HepG2 (cell line): ENCODE measurements at regions not wholly inside any gene's neighbourhood (a gene's known extent, or its start where the extent isn't known, plus 50 kb on each side); places are given as distances from the start of the nearest gene placed in this dataset.

ENCODE experiments used
- ATAC-seq: fragments of 200-7000 bp; cut with Tn5 transposase; 3 replicates; pipeline ENCODE4 v1.9.1; 2020; ENCODE audit warnings: mild to moderate bottlenecking, moderate library complexity
- BruUV-seq: library from RNA; stranded (reverse); fragments of 400-500 nt; replicated peaks from 2 replicates; lab custom pipeline; 2021; lab: Mats Ljungman, UMichigan
- CTCF ChIA-PET: fragments of 300-600 bp; formaldehyde crosslinking; extraction: SDS; loops from one replicate; lab custom pipeline; 2021; ENCODE audit warnings: low total read pairs, inconsistent platforms, low intra/inter-chr PET ratio; lab: Yijun Ruan, JAX
- POLR2A ChIA-PET: fragments of 350-600 bp; sonication (Branson Sonifier 250); formaldehyde crosslinking; loops from one replicate; lab custom pipeline; 2020; ENCODE audit warnings: antibody characterized with exemption, inconsistent platforms; lab: Yijun Ruan, JAX
- DNase-seq: peaks from one replicate; pipeline ENCODE4 v3.0.0-alpha.2; 2015; ENCODE audit warnings: low spot score
- FAIRE-seq: peaks from 3 replicates; lab custom pipeline; 2011; peaks lifted over from hg19 to GRCh38; lab: Jason Lieb, UNC
- H2AFZ ChIP-seq: one replicate; pipeline ENCODE4 v1.6.1; 2011; ENCODE audit warnings: low read length, inconsistent platforms
- H3K27ac ChIP-seq: fragments of 300-600 bp; 3 replicates; pipeline ENCODE4 v1.8.0; 2011; ENCODE audit warnings: mixed run types, mild to moderate bottlenecking, mixed read lengths, low read length, inconsistent platforms; ENCODE audit not compliant: insufficient read depth; ENCODE audit errors: extremely low read length
- H3K27me3 ChIP-seq, 2 experiments: fragments of 200-600 bp in 1 of 2; 2 replicates in 1 of 2; 3 replicates in 1 of 2; pipeline versions ENCODE4 v1.6.0 to v1.8.0; 2011; ENCODE audit warnings: low read length in 2 of 2, mild to moderate bottlenecking in 2 of 2, moderate library complexity in 2 of 2, inconsistent platforms in 1 of 2; ENCODE audit not compliant: insufficient read depth in 2 of 2, control insufficient read depth in 1 of 2
- H3K36me3 ChIP-seq, 2 experiments: fragments of 200-600 bp in 1 of 2; replicated peaks in 1 of 2; 2 replicates in 1 of 2; 3 replicates in 1 of 2; pipeline versions ENCODE4 v1.5.1 to v1.8.0; 2011; ENCODE audit warnings: low read length in 2 of 2, inconsistent platforms in 1 of 2; ENCODE audit not compliant: insufficient read depth in 2 of 2, control insufficient read depth in 1 of 2
- H3K4me1 ChIP-seq: 2 replicates; pipeline ENCODE4 v1.5.1; 2012; ENCODE audit warnings: low read length, inconsistent platforms; ENCODE audit not compliant: insufficient read depth
- H3K4me2 ChIP-seq: 2 replicates; pipeline ENCODE4 v1.6.0; 2011; ENCODE audit warnings: low read depth, low read length, inconsistent platforms
- H3K4me3 ChIP-seq, 3 experiments: fragments of 200-600 bp in 1 of 3; sonication (generic), shearing (Covaris generic) in 1 of 3; replicated peaks in 1 of 3; 2 replicates each; pipeline ENCODE4 v1.5.1; 2011 to 2016; ENCODE audit warnings: low read length in 3 of 3, inconsistent platforms in 2 of 3, low read depth in 2 of 3, mild to moderate bottlenecking in 2 of 3, control low read depth in 1 of 3, mixed read lengths in 1 of 3; ENCODE audit not compliant: insufficient read depth in 1 of 3
- H3K79me2 ChIP-seq: one replicate; pipeline ENCODE4 v1.6.1; 2011; ENCODE audit warnings: low read length, inconsistent platforms; ENCODE audit not compliant: insufficient read depth
- H3K9ac ChIP-seq: 2 replicates; pipeline ENCODE4 v1.6.0; 2011; ENCODE audit warnings: mild to moderate bottlenecking, low read depth, low read length, inconsistent platforms; ENCODE audit not compliant: insufficient read depth
- H3K9me3 ChIP-seq: 2 replicates; pipeline ENCODE4 v1.5.1; 2012; ENCODE audit warnings: mild to moderate bottlenecking, low read length
- H4K20me1 ChIP-seq: 2 replicates; pipeline ENCODE4 v1.6.0; 2011; ENCODE audit warnings: inconsistent platforms, mild to moderate bottlenecking, low read length, moderate library complexity; ENCODE audit not compliant: insufficient read depth
- CREBL2 ChIP-seq: sonication (generic); formaldehyde crosslinking; IDR thresholded peaks from 2 replicates; pipeline ENCODE4 v1.8.1; 2023; ENCODE audit warnings: missing genetic modification reagents, mild to moderate bottlenecking, borderline replicate concordance
- LRRFIP1 ChIP-seq: sonication (generic); formaldehyde crosslinking; conservative IDR thresholded peaks from 2 replicates; pipeline ENCODE4 v1.4.0; 2020; ENCODE audit warnings: missing genetic modification reagents
- RBAK ChIP-seq: sonication (generic); formaldehyde crosslinking; IDR thresholded peaks from 2 replicates; pipeline ENCODE4 v1.5.1; 2020; ENCODE audit warnings: mild to moderate bottlenecking, missing genetic modification reagents
- REPIN1 ChIP-seq: sonication (generic); formaldehyde crosslinking; IDR thresholded peaks from 2 replicates; pipeline ENCODE4 v1.8.0; 2022; ENCODE audit warnings: missing genetic modification reagents, low read depth, mild to moderate bottlenecking, borderline replicate concordance
- SNAPC5 ChIP-seq: sonication (generic); formaldehyde crosslinking; IDR thresholded peaks from 2 replicates; pipeline ENCODE4 v1.8.1; 2023; ENCODE audit warnings: mild to moderate bottlenecking, missing genetic modification reagents, borderline replicate concordance
- ZBTB34 ChIP-seq: sonication (generic); formaldehyde crosslinking; IDR thresholded peaks from 2 replicates; pipeline ENCODE4 v1.8.0; 2022; ENCODE audit warnings: mild to moderate bottlenecking, missing genetic modification reagents
- ZBTB43 ChIP-seq: sonication (generic); formaldehyde crosslinking; conservative IDR thresholded peaks from 2 replicates; pipeline ENCODE4 v1.4.0; 2020; ENCODE audit warnings: missing genetic modification reagents
- ZHX1 ChIP-seq: sonication (generic); formaldehyde crosslinking; IDR thresholded peaks from 2 replicates; pipeline ENCODE4 v1.8.1; 2022; ENCODE audit warnings: low read depth, mild to moderate bottlenecking, missing genetic modification reagents
- ZNF12 ChIP-seq: sonication (generic); formaldehyde crosslinking; IDR thresholded peaks from 2 replicates; pipeline ENCODE4 v1.5.0; 2020; ENCODE audit warnings: missing genetic modification reagents
- ZNF552 ChIP-seq: sonication (generic); formaldehyde crosslinking; IDR thresholded peaks from 2 replicates; pipeline ENCODE4 v1.9.0; 2022; ENCODE audit warnings: missing genetic modification reagents, mild to moderate bottlenecking, borderline replicate concordance
- in situ Hi-C: cut with HindIII; loops from 2 replicates; pipeline ENCODE4 v1.10.0; 2017; ENCODE audit warnings: low pct_unique_long_range_greater_than_20kb; ENCODE audit not compliant: extremely low pct_ligation_motif_present
- intact Hi-C: fragments of 100-400 bp; cut with micrococcal nuclease; formaldehyde crosslinking; loops from one replicate; pipeline ENCODE4 v1.10.0; 2022; ENCODE audit not compliant: unreplicated experiment

- no peak overlapping the region for H3K9ac ChIP-seq
- no peaks in the 10 kb centered on the region for H3K4me1 ChIP-seq
- ChIA-PET CTCF (no interaction called here), POLR2A (no interaction called here)
- no peak for DNase-seq
- BruUV-seq = no TSS peak
- no peak overlapping the region for H3K4me2 ChIP-seq
- in situ Hi-C loops (no loop called here), intact Hi-C loops (no loop called here)
- H3K9me3 ChIP-seq = 0 out of 2 replicates have a peak, but pooled peaks cover 5% of the 10 kb centered on the region
- no peak for FAIRE-seq
- TF ChIP-seq ZNF12 (CRISPR knock-in tag) = no peak
- TF ChIP-seq ZHX1 = no peak
- no peak for TF ChIP-seq RBAK (CRISPR knock-in tag)
- TF ChIP-seq CREBL2 = no peak
- no peak for TF ChIP-seq ZBTB43 (CRISPR knock-in tag)
- TF ChIP-seq REPIN1 (CRISPR knock-in tag) = no peak
- no peak for TF ChIP-seq LRRFIP1
- no peak for TF ChIP-seq SNAPC5 (CRISPR knock-in tag)
- no peak for TF ChIP-seq ZBTB34 (CRISPR knock-in tag)
- TF ChIP-seq ZNF552 (CRISPR knock-in tag) = no peak
- no peaks in the 10 kb centered on the region for H3K79me2 ChIP-seq
- H3K27ac ChIP-seq = no peak overlapping the region
- no peaks in the 10 kb centered on the region for H3K36me3 ChIP-seq
- H3K4me3 ChIP-seq = no peak overlapping the region
- H2AFZ ChIP-seq = no peak overlapping the region
- no peak for ATAC-seq
- H3K27me3 ChIP-seq = no peaks in the 10 kb centered on the region
- H4K20me1 ChIP-seq = no peaks in the 10 kb centered on the region
These were observed 77.7 kb upstream of the KITLG start for GRCh38 chr12:88658009-88658408.
